Suprapubic skin (tissue), 4 donors: ENCODE measurements at regions not wholly inside any gene's neighbourhood (a gene's known extent, or its start where the extent isn't known, plus 50 kb on each side); places are given as distances from the start of the nearest gene placed in this dataset.
"Not testable (repeated sequence)": the region's sequence is repeated elsewhere in the genome, so short reads cannot be mapped to it uniquely, and the experiment has no call there.

Source experiments
- DNase-seq, 2 donors: peaks; one replicate each; pipeline ENCODE4 v3.0.0-alpha.2; 2019; ENCODE audit warnings: low spot score in 2 of 2
- H3K27ac ChIP-seq: fragments of 200-600 bp; sonication (generic); one replicate; pipeline ENCODE4 v1.5.1; 2019
- H3K27me3 ChIP-seq: fragments of 200-600 bp; sonication (generic); one replicate; pipeline ENCODE4 v1.5.1; 2019
- H3K36me3 ChIP-seq: fragments of 200-600 bp; sonication (generic); one replicate; pipeline ENCODE4 v1.5.1; 2019
- H3K4me1 ChIP-seq: fragments of 200-600 bp; sonication (generic); one replicate; pipeline ENCODE4 v1.5.1; 2019
- H3K4me3 ChIP-seq: fragments of 200-600 bp; sonication (generic); one replicate; pipeline ENCODE4 v1.5.1; 2019; ENCODE audit warnings: mild to moderate bottlenecking
- H3K9me3 ChIP-seq: fragments of 200-600 bp; sonication (generic); one replicate; pipeline ENCODE4 v1.5.1; 2019
- EP300 ChIP-seq: sonication (generic); formaldehyde crosslinking; IDR thresholded peaks from one replicate; pipeline ENCODE4 v1.6.1; 2017; ENCODE audit warnings: antibody characterized with exemption
- POLR2A ChIP-seq, 2 donors: fragments of 450-650 bp; IDR thresholded peaks; one replicate each; pipeline ENCODE4 v1.6.1; 2017; ENCODE audit warnings: antibody characterized with exemption in 2 of 2, mild to moderate bottlenecking in 2 of 2, moderate library complexity in 2 of 2
- POLR2AphosphoS5 ChIP-seq, 3 donors: sonication (generic); formaldehyde crosslinking; IDR thresholded peaks; one replicate each; pipeline ENCODE4 v1.6.1; 2017; ENCODE audit warnings: antibody characterized with exemption in 3 of 3
- WGBS: methylation state at CpG from one replicate; pipeline ENCODE4 v1.1.5; 2018; 5-methylcytosine and 5-hydroxymethylcytosine counted together
- TF ChIP-seq, protein P1 (sequence below), 2 donors: fragments of 200-600 bp in 1 of 2; fragments of 450-650 bp in 1 of 2; sonication (generic) in 1 of 2; IDR thresholded peaks; one replicate each; pipeline ENCODE4 v1.5.1; 2016 to 2019; ENCODE audit warnings: antibody characterized with exemption in 2 of 2, mild to moderate bottlenecking in 1 of 2, moderate library complexity in 1 of 2

DNA sequence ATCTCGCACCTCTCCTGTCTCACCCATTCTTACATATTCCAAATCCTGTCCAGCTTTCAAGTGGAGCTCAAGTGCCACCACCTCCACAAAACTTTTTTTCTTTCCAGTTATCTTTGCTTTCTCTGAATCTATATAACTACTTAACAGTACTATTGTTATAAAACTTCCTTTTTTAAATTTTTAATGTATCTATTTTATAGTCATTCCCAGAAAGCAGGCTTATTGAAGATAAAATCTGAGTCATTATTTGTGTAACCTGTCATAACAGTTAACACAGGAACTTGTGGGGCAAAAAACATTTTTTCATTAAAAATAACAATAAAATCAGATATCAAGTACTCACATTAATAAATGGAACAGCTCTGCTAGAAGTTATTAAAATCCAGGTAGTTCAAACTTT is 73.3 kb upstream of the ALCAM start:
- H3K4me1 ChIP-seq, result no peaks in the 10 kb centered on the region
- H3K27me3 ChIP-seq, result no peaks in the 10 kb centered on the region
- no peaks in the 10 kb centered on the region for H3K36me3 ChIP-seq
- no peak overlapping the region for H3K4me3 ChIP-seq
- H3K27ac ChIP-seq, result no peak overlapping the region
- no peak for DNase-seq
- TF ChIP-seq POLR2A (IDR thresholded peaks at IDR 0.05), result no peak
- TF ChIP-seq POLR2AphosphoS5 (IDR thresholded peaks at IDR 0.05), result no peak
- TF ChIP-seq EP300, result no peak
- TF ChIP-seq, protein P1, sequence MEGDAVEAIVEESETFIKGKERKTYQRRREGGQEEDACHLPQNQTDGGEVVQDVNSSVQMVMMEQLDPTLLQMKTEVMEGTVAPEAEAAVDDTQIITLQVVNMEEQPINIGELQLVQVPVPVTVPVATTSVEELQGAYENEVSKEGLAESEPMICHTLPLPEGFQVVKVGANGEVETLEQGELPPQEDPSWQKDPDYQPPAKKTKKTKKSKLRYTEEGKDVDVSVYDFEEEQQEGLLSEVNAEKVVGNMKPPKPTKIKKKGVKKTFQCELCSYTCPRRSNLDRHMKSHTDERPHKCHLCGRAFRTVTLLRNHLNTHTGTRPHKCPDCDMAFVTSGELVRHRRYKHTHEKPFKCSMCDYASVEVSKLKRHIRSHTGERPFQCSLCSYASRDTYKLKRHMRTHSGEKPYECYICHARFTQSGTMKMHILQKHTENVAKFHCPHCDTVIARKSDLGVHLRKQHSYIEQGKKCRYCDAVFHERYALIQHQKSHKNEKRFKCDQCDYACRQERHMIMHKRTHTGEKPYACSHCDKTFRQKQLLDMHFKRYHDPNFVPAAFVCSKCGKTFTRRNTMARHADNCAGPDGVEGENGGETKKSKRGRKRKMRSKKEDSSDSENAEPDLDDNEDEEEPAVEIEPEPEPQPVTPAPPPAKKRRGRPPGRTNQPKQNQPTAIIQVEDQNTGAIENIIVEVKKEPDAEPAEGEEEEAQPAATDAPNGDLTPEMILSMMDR (IDR thresholded peaks at IDR 0.05), result no peak
- no peaks in the 10 kb centered on the region for H3K9me3 ChIP-seq
- 95% methylated on average over 1 of the region's 1 CpG for WGBS

DNA sequence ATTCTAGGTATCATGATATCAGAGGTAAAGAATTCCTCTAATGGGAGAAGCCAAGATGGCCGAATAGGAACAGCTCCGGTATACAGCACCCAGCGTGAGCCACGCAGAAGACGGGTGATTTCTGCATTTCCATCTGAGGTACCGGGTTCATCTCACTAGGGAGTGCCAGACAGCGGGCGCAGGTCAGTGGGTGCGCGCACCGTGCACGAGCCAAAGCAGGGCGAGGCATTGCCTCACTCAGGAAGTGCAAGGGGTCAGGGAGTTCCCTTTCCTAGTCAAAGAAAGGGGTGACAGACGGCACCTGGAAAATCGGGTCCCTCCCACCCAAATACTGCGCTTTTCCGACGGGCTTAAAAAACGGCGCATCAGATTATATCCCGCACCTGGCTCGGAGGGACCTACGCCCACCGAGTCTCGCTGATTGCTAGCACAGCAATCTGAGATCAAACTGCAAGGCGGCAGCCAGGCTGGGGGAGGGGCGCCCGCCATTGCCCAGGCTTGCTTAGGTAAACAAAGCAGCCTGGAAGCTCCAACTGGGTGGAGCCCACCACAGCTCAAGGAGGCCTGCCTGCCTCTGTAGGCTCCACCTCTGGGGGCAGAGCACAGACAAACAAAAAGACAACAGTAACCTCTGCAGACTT is 70.4 kb upstream of the ALCAM start:
- 90% methylated on average over 28 of the region's 28 CpGs for WGBS
- H3K27ac ChIP-seq, H3K9me3 ChIP-seq, H3K4me3 ChIP-seq, DNase-seq, H3K36me3 ChIP-seq, H3K27me3 ChIP-seq, H3K4me1 ChIP-seq: not testable (repeated sequence)

DNA sequence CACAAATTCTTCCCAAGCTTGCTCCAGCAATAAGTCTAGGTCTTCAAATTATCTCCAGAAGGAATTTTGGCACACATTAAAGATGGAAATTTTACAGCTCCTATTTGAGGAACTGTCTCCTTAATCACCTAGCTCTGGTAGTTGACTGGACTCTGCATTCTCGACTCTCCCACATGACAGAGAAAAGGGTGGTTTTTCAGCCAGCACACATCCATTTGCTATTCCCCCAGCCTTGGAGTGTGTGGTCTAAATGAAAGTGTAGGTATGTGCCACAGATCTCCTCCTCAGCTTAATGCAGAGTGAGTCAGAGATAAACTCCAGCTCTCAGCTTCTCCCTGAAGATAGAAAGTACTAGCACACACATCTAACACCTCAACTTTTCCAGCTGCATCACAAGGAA is 62.2 kb upstream of the ALCAM start:
- Histone ChIP-seq H3K27ac (no peak overlapping the region), H3K4me3 (no peak overlapping the region), H3K9me3 (peaks cover 16% of the 10 kb centered on the region), H3K27me3 (no peaks in the 10 kb centered on the region), H3K4me1 (no peaks in the 10 kb centered on the region), H3K36me3 (no peaks in the 10 kb centered on the region)
- no peak for DNase-seq
- no peak for TF ChIP-seq POLR2AphosphoS5 (IDR thresholded peaks at IDR 0.05)
- TF ChIP-seq, protein P1 (IDR thresholded peaks at IDR 0.05), result no peak
- no peak for TF ChIP-seq POLR2A (IDR thresholded peaks at IDR 0.05)
- no peak for TF ChIP-seq EP300
- WGBS, result 85% methylated on average over 1 of the region's 1 CpG

DNA sequence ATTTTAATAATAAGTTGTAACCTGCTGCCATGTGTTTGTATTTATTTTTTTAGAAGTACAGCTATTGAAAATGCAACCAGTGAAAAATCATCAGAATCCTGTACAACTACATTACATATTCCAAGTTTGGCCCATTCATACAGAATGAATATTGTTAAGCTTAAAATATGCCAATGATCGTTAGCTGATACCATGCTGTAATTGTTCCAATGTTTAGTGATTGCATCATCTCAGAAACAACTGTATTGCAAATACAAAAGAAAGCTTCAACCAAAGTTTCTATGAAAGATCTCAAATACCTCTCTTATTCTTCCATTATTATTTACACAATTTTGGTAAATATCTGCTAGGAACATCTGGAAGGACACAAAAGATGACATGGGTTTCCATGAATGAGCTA is 51.6 kb upstream of the ALCAM start:
- Histone ChIP-seq H3K27ac (no peak overlapping the region), H3K4me3 (no peak overlapping the region), H3K9me3 (no peaks in the 10 kb centered on the region), H3K36me3 (no peaks in the 10 kb centered on the region), H3K27me3 (no peaks in the 10 kb centered on the region), H3K4me1 (no peaks in the 10 kb centered on the region)
- 36% methylated on average over 1 of the region's 1 CpG for WGBS
- no peak for DNase-seq
- TF ChIP-seq POLR2A (IDR thresholded peaks at IDR 0.05) (no peak), POLR2AphosphoS5 (IDR thresholded peaks at IDR 0.05) (no peak), EP300 (no peak)
- TF ChIP-seq, protein P1 (IDR thresholded peaks at IDR 0.05), result no peak

DNA sequence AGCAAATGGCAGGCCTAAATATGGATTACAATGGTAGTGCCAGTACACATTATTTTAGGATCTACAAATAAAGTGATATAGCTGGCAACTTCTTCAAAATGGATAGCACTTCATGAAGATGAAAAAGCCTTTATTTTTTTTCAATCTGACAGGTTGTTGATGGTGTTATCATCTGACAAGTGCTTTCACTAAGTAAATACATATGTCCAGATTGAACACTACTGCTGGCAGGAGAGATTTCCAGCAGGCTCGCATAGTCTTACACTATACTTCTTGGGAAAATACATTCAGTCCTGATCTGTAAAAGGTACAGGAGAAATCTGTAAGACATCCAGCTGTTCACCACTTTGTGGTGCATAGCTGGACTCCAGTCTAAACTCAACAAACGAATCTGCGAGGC is 50.9 kb upstream of the ALCAM start:
- TF ChIP-seq POLR2A (IDR thresholded peaks at IDR 0.05), result no peak
- no peak for TF ChIP-seq EP300
- TF ChIP-seq, protein P1 (IDR thresholded peaks at IDR 0.05), result no peak
- Histone ChIP-seq H3K4me3 (no peak overlapping the region), H3K27me3 (no peaks in the 10 kb centered on the region), H3K27ac (no peak overlapping the region), H3K9me3 (no peaks in the 10 kb centered on the region), H3K36me3 (no peaks in the 10 kb centered on the region), H3K4me1 (no peaks in the 10 kb centered on the region)
- 54% methylated on average over 3 of the region's 3 CpGs for WGBS
- no peak for DNase-seq

DNA sequence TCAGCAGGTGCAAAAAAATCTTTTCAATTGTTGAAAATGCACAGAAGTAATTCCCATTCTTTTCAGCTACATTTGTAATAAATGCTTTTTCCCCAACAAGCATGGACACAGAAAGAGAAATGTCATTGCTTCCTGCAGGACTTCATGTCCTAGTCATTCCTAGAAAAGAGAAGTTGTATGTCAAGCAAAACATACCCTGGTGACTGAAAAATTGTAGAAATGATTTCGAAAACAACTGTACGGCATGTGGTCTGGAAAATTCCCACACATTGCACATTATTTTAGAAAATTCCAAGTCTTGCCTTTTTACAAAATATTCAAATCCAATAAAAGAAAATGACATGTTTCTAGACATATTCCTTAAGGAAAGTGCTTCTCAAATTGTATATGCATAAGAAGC is 50.4 kb upstream of the ALCAM start:
- no peaks in the 10 kb centered on the region for H3K27me3 ChIP-seq
- H3K36me3 ChIP-seq, result no peaks in the 10 kb centered on the region
- H3K27ac ChIP-seq, result no peak overlapping the region
- no peak overlapping the region for H3K4me3 ChIP-seq
- TF ChIP-seq EP300 (no peak), POLR2AphosphoS5 (IDR thresholded peaks at IDR 0.05) (no peak), POLR2A (IDR thresholded peaks at IDR 0.05) (no peak)
- TF ChIP-seq, protein P1 (IDR thresholded peaks at IDR 0.05), result no peak
- no peak for DNase-seq
- H3K4me1 ChIP-seq, result no peaks in the 10 kb centered on the region
- H3K9me3 ChIP-seq, result no peaks in the 10 kb centered on the region
- WGBS, result 90% methylated on average over 2 of the region's 2 CpGs
